ENCODE measurements at regions not wholly inside any gene's neighbourhood (a gene's known extent, or its start where the extent isn't known, plus 50 kb on each side); places are given as distances from the start of the nearest gene placed in this dataset.

DNA sequence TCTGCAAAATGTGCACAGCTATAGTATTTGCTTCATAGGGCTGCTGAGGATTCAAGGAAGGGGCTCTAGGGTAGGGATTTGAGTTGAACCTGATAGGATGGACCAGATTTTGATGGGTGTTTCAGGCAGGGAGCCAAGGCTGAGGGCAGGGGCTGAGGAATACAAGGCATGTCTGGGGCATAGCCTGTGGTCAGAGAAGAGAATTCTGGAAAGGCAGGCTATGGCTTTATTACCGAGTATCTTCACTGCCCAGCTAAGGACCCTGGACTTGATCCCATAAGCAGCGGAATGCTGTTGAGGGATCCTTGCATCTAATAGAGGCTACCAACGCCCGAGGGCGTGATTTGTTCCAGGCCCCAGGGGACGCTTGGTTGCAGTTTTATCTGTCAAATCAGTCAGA, 193.0 kb upstream of the TLE3 start (continued):
- TF ChIP-seq, protein P1, sequence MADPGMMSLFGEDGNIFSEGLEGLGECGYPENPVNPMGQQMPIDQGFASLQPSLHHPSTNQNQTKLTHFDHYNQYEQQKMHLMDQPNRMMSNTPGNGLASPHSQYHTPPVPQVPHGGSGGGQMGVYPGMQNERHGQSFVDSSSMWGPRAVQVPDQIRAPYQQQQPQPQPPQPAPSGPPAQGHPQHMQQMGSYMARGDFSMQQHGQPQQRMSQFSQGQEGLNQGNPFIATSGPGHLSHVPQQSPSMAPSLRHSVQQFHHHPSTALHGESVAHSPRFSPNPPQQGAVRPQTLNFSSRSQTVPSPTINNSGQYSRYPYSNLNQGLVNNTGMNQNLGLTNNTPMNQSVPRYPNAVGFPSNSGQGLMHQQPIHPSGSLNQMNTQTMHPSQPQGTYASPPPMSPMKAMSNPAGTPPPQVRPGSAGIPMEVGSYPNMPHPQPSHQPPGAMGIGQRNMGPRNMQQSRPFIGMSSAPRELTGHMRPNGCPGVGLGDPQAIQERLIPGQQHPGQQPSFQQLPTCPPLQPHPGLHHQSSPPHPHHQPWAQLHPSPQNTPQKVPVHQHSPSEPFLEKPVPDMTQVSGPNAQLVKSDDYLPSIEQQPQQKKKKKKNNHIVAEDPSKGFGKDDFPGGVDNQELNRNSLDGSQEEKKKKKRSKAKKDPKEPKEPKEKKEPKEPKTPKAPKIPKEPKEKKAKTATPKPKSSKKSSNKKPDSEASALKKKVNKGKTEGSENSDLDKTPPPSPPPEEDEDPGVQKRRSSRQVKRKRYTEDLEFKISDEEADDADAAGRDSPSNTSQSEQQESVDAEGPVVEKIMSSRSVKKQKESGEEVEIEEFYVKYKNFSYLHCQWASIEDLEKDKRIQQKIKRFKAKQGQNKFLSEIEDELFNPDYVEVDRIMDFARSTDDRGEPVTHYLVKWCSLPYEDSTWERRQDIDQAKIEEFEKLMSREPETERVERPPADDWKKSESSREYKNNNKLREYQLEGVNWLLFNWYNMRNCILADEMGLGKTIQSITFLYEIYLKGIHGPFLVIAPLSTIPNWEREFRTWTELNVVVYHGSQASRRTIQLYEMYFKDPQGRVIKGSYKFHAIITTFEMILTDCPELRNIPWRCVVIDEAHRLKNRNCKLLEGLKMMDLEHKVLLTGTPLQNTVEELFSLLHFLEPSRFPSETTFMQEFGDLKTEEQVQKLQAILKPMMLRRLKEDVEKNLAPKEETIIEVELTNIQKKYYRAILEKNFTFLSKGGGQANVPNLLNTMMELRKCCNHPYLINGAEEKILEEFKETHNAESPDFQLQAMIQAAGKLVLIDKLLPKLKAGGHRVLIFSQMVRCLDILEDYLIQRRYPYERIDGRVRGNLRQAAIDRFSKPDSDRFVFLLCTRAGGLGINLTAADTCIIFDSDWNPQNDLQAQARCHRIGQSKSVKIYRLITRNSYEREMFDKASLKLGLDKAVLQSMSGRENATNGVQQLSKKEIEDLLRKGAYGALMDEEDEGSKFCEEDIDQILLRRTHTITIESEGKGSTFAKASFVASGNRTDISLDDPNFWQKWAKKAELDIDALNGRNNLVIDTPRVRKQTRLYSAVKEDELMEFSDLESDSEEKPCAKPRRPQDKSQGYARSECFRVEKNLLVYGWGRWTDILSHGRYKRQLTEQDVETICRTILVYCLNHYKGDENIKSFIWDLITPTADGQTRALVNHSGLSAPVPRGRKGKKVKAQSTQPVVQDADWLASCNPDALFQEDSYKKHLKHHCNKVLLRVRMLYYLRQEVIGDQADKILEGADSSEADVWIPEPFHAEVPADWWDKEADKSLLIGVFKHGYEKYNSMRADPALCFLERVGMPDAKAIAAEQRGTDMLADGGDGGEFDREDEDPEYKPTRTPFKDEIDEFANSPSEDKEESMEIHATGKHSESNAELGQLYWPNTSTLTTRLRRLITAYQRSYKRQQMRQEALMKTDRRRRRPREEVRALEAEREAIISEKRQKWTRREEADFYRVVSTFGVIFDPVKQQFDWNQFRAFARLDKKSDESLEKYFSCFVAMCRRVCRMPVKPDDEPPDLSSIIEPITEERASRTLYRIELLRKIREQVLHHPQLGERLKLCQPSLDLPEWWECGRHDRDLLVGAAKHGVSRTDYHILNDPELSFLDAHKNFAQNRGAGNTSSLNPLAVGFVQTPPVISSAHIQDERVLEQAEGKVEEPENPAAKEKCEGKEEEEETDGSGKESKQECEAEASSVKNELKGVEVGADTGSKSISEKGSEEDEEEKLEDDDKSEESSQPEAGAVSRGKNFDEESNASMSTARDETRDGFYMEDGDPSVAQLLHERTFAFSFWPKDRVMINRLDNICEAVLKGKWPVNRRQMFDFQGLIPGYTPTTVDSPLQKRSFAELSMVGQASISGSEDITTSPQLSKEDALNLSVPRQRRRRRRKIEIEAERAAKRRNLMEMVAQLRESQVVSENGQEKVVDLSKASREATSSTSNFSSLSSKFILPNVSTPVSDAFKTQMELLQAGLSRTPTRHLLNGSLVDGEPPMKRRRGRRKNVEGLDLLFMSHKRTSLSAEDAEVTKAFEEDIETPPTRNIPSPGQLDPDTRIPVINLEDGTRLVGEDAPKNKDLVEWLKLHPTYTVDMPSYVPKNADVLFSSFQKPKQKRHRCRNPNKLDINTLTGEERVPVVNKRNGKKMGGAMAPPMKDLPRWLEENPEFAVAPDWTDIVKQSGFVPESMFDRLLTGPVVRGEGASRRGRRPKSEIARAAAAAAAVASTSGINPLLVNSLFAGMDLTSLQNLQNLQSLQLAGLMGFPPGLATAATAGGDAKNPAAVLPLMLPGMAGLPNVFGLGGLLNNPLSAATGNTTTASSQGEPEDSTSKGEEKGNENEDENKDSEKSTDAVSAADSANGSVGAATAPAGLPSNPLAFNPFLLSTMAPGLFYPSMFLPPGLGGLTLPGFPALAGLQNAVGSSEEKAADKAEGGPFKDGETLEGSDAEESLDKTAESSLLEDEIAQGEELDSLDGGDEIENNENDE (IDR thresholded peaks at IDR 0.05; ENCODE audit: insufficient replicate concordance, low read length) = no peak
- TF ChIP-seq NANOG (IDR thresholded peaks at IDR 0.05; ENCODE audit: insufficient read depth, low read depth, low read length, poor library complexity, severe bottlenecking) = no peak

All from H1 (cell line).